ENCODE measurements at regions not wholly inside any gene's neighbourhood (a gene's known extent, or its start where the extent isn't known, plus 50 kb on each side); places are given as distances from the start of the nearest gene placed in this dataset.
"Not testable (repeated sequence)": the region's sequence is repeated elsewhere in the genome, so short reads cannot be mapped to it uniquely, and the experiment has no call there.

DNA sequence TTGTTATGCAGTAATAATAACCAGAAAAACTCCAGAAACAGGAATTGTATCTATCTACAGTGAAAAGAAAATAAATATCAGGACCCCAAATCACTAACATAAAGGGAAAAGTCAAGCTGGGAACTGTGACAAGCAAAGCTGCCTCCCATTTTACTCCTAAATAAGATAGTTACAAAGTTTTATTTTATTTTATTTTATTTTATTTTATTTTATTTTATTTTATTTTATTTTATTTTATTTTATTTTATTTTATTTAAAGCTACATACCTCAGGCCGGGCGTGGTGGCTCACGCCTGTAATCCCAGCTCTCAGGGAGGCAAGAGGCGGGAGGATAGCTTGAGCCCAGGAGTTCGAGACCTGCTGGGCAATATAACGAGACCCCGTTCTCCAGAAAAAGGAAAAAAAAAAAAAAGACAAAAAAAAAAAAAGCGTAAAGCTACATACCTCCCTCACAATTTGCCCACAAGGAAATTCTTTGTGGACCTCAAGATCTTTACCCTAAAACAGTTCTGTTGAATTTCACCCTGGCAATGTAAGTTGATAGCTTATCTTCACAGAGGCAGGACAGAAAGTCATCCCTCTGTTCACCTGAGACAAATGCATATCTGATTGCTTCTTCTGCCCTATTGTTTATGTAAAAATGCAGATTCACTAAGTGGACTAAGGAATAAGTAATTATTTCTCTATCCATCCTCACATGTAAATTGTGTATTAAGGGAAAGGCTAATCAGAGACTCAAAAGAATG is 115.3 kb downstream of the OR2B2 start:
- TF ChIP-seq GATA3 (IDR thresholded peaks at IDR 0.05; ENCODE audit: borderline replicate concordance); JUNB (IDR thresholded peaks at IDR 0.05): not testable (repeated sequence)
- TF ChIP-seq, protein P1, sequence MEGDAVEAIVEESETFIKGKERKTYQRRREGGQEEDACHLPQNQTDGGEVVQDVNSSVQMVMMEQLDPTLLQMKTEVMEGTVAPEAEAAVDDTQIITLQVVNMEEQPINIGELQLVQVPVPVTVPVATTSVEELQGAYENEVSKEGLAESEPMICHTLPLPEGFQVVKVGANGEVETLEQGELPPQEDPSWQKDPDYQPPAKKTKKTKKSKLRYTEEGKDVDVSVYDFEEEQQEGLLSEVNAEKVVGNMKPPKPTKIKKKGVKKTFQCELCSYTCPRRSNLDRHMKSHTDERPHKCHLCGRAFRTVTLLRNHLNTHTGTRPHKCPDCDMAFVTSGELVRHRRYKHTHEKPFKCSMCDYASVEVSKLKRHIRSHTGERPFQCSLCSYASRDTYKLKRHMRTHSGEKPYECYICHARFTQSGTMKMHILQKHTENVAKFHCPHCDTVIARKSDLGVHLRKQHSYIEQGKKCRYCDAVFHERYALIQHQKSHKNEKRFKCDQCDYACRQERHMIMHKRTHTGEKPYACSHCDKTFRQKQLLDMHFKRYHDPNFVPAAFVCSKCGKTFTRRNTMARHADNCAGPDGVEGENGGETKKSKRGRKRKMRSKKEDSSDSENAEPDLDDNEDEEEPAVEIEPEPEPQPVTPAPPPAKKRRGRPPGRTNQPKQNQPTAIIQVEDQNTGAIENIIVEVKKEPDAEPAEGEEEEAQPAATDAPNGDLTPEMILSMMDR (IDR thresholded peaks at IDR 0.05): not testable (repeated sequence)
